SKM-1 (cell line): ENCODE measurements at regions not wholly inside any gene's neighbourhood (a gene's known extent, or its start where the extent isn't known, plus 50 kb on each side); places are given as distances from the start of the nearest gene placed in this dataset.
"Not testable (repeated sequence)": the region's sequence is repeated elsewhere in the genome, so short reads cannot be mapped to it uniquely, and the experiment has no call there.

ENCODE experiments used
- DNase-seq: peaks from one replicate; lab custom pipeline; 2025; ENCODE audit not compliant: unreplicated experiment; lab: John Stamatoyannopoulos, UW

GRCh38 chr2:22037274-22037673, 913.5 kb downstream of the TDRD15 start:
- DNase-seq = no peak

GRCh38 chr2:22043784-22044183, 920.0 kb downstream of the TDRD15 start:
- DNase-seq = no peak

GRCh38 chr2:22055784-22056620, 932.2 kb downstream of the TDRD15 start:
- DNase-seq = no peak

GRCh38 chr2:22056621-22057132, 932.9 kb downstream of the TDRD15 start:
- no peak for DNase-seq

GRCh38 chr2:22062679-22063078, 938.9 kb downstream of the TDRD15 start:
- DNase-seq = no peak

- no peak for DNase-seq
Measured at GRCh38 chr2:22076454-22076853, 952.7 kb downstream of the TDRD15 start.

DNA sequence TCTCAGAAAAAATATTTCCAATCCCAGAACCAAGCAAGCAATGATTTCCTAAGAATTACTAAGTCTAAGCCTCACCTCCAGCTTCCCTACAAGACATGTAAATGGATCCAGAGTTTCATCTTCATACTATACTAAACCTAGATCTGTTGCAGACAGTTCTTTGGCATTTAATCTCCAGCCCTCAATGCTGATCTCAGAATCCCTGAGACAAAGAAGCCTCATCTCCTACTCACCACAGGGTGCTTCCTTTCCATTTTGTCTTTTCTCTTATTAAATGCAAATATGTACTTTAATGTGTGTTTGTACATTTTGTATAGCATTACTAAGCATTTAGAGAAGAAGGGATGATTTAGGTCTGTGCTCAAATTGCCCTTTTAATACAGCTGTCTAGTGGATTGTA, 954.9 kb downstream of the TDRD15 start:
- no peak for DNase-seq

DNA sequence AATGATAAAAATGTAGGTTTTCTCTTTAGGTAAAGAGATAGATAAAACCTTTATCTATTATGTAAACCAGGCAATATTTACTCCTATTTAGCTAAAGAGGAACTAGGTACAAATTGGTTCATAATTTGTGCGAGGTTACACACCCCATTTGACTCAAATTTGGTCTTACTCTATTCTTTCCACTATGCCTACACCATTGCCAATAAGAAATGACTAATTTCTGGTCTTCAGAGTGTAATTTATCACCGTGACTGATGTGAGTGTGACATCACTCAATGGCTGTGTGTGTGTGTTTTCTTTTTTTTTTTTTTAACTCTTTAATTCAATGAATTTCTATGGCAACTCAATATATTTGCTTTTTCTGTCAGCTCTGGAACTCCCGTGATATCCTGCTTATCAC, 955.8 kb downstream of the TDRD15 start:
- no peak for DNase-seq

- no peak for DNase-seq
Measured at GRCh38 chr2:22086726-22087125, 963.0 kb downstream of the TDRD15 start.

- DNase-seq = not testable (repeated sequence)
Measured at GRCh38 chr2:22103617-22104016, 979.8 kb downstream of the TDRD15 start.

DNA sequence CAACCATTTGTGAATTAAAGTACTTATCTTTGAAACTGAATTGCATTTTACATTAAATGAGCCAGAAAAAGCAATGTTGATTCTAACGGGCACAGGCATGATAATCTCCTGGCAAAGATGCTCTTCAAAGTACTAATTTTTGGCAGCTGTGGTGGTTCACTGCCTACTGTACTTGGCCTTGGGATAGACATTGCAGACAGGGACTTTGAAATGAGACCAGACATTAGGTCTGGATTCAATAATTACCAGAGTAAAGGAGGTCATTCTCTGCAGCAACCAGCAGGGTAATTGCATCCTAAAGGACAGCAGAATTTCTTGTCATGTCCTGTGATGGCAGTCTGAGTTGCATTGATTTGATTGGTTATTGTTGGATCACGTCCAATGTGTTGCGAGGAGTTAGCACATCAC, 986.5 kb downstream of the TDRD15 start:
- no peak for DNase-seq

DNA sequence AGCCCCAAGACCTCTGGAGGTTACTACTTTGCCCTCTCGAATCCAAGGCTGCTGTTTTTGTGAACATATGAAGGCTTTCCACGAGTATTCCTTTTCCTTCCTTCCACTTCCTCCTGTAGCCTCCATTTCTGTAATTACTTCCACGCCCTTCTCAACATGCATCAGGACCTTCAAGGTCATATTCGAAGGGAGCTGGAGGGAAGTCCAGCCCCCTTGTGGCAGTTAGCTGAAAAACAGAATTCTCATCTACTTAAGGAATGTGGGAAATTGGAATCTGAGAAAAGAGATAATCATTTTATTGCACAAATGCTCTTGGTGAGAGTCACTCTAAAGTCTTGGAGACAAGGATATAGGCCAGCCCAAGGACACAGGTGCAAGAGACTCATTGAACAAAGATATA, 1000.2 kb downstream of the TDRD15 start:
- no peak for DNase-seq

GRCh38 chr2:22126106-22126505, 1002.3 kb downstream of the TDRD15 start:
- no peak for DNase-seq

GRCh38 chr2:22126978-22127377, 1003.2 kb downstream of the TDRD15 start:
- DNase-seq = no peak

- DNase-seq = no peak
Measured at GRCh38 chr2:22134421-22134820, 1010.7 kb downstream of the TDRD15 start.

DNA sequence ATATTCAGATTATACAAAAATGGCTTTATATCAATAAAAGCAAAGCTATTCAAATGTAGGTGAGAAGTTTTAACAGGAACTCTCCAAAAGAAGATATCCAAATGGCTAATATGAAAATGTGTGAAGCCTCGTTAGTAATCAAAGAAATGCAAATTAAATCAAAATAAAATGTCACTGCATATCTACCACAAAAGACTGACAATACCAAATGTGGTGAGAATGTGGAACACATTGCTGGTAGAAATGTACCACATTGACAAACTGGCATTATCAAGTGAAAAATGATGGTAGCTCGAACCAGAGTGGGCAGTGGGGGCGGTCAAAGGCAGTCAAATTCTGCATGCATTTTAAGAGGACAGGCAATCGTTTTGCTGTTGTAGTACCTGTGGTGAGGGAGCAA, 1012.7 kb downstream of the TDRD15 start:
- DNase-seq = no peak

GRCh38 chr2:22143840-22144239, 1020.1 kb downstream of the TDRD15 start:
- DNase-seq = no peak

- no peak for DNase-seq
Measured at GRCh38 chr2:22153931-22154613, 1030.3 kb downstream of the TDRD15 start.

GRCh38 chr2:22156661-22157060, 1032.9 kb downstream of the TDRD15 start:
- not testable (repeated sequence) for DNase-seq

DNA sequence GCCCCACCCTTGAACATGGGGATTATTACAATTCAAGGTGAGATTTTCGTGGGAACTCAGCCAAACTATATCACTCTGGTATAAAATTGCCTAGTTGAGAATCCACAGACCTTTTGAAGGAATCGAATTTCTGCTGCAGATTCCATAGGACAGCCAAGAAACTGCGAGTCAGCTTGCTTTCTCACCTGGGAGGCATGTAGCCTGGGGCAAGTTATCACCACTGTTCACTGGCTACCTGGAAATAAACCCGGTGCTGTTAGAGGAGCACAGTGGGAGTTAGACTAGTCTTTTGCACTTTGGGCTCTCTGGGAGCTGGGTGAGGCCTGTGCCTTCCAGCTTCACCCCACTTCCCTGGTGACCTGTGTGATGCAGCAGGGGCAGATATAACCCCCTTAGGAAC, 1043.5 kb downstream of the TDRD15 start:
- DNase-seq = no peak

GRCh38 chr2:22175003-22175402, 1051.2 kb downstream of the TDRD15 start:
- no peak for DNase-seq

GRCh38 chr2:22185251-22185650, 1061.5 kb downstream of the TDRD15 start:
- no peak for DNase-seq
